Smooth muscle cell (in vitro differentiated cells): ENCODE measurements at regions not wholly inside any gene's neighbourhood (a gene's known extent, or its start where the extent isn't known, plus 50 kb on each side); places are given as distances from the start of the nearest gene placed in this dataset.

Experiments
- DNase-seq: peaks from one replicate; lab custom pipeline; 2025; ENCODE audit not compliant: unreplicated experiment; lab: John Stamatoyannopoulos, UW
- H2AFZ ChIP-seq: fragments of 200-600 bp; sonication (generic); 2 replicates; pipeline ENCODE4 v1.6.0; 2016; ENCODE audit warnings: antibody characterized with exemption, low read depth, mild to moderate bottlenecking
- H3F3A ChIP-seq: fragments of 200-600 bp; sonication (generic); 2 replicates; pipeline ENCODE4 v1.6.0; 2017; ENCODE audit warnings: antibody characterized with exemption, low read depth
- H3K27ac ChIP-seq: fragments of 200-600 bp; sonication (generic); 2 replicates; pipeline ENCODE4 v1.5.1; 2016; ENCODE audit warnings: low read depth, mild to moderate bottlenecking
- H3K27me3 ChIP-seq: fragments of 200-600 bp; sonication (generic); 2 replicates; pipeline ENCODE4 v1.6.1; 2016; ENCODE audit warnings: low read depth, mild to moderate bottlenecking
- H3K36me3 ChIP-seq: fragments of 200-600 bp; sonication (generic); 2 replicates; pipeline ENCODE4 v1.5.1; 2016; ENCODE audit warnings: low read depth
- H3K4me1 ChIP-seq: fragments of 200-600 bp; sonication (generic); 2 replicates; pipeline ENCODE4 v1.5.1; 2016; ENCODE audit warnings: low read depth
- H3K4me2 ChIP-seq: fragments of 200-600 bp; sonication (generic); 2 replicates; pipeline ENCODE4 v1.6.0; 2016; ENCODE audit warnings: mild to moderate bottlenecking
- H3K4me3 ChIP-seq: fragments of 200-600 bp; sonication (generic); 2 replicates; pipeline ENCODE4 v1.5.1; 2016; ENCODE audit warnings: mild to moderate bottlenecking
- H3K79me2 ChIP-seq: fragments of 200-600 bp; sonication (generic); 2 replicates; pipeline ENCODE4 v1.6.0; 2016; ENCODE audit warnings: low read depth, mild to moderate bottlenecking
- H3K9ac ChIP-seq: fragments of 200-600 bp; sonication (generic); 2 replicates; pipeline ENCODE4 v1.6.0; 2016; ENCODE audit warnings: low read depth
- H3K9me3 ChIP-seq: fragments of 200-600 bp; sonication (generic); replicated peaks from 2 replicates; pipeline ENCODE4 v1.5.1; 2016; ENCODE audit warnings: low read depth
- H4K20me1 ChIP-seq: fragments of 200-600 bp; sonication (generic); 2 replicates; pipeline ENCODE4 v1.6.0; 2016; ENCODE audit warnings: low read depth
- WGBS: methylation state at CpG from one replicate; pipeline ENCODE4 v1.1.7; 2016; ENCODE audit warnings: low lambda C conversion rate; 5-methylcytosine and 5-hydroxymethylcytosine counted together
- TF ChIP-seq, protein P1 (sequence below): fragments of 200-600 bp; sonication (generic); IDR thresholded peaks from 2 replicates; pipeline ENCODE4 v1.5.1; 2017; ENCODE audit warnings: borderline replicate concordance, mild to moderate bottlenecking, antibody characterized with exemption; ENCODE audit not compliant: insufficient read depth, poor library complexity, severe bottlenecking

DNA sequence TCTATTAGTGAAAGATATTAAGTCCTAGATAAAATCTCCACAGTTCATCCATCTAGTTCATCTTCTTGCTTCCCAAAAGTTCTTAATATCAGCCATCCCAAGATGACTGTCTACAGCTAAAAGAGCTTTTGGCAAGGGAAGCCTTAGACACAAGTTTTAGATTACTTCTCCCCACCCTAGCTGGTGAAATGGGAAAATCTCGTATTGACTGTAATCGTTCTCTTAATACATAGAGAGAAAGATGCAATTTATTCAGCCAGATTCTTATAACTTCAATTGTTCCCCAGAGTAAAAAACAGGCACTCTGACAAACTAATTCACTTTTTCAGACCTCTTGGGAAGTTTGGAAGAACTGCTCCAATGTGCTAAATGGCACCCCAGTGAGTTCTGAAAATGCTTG lies 1439.6 kb upstream of the C9orf72 start:
- Histone ChIP-seq H3K79me2 (peaks cover 24% of the 10 kb centered on the region), H3K27me3 (no peaks in the 10 kb centered on the region), H4K20me1 (no peaks in the 10 kb centered on the region), H3K27ac (no peak overlapping the region), H2AFZ (no peak overlapping the region), H3K9me3 (no peaks in the 10 kb centered on the region), H3K4me3 (no peak overlapping the region), H3K36me3 (no peaks in the 10 kb centered on the region), H3K4me2 (no peak overlapping the region), H3F3A (no peaks in the 10 kb centered on the region), H3K9ac (no peak overlapping the region), H3K4me1 (no peaks in the 10 kb centered on the region)
- DNase-seq = no peak
- 93% methylated on average over 2 of the region's 2 CpGs for WGBS
- TF ChIP-seq, protein P1, sequence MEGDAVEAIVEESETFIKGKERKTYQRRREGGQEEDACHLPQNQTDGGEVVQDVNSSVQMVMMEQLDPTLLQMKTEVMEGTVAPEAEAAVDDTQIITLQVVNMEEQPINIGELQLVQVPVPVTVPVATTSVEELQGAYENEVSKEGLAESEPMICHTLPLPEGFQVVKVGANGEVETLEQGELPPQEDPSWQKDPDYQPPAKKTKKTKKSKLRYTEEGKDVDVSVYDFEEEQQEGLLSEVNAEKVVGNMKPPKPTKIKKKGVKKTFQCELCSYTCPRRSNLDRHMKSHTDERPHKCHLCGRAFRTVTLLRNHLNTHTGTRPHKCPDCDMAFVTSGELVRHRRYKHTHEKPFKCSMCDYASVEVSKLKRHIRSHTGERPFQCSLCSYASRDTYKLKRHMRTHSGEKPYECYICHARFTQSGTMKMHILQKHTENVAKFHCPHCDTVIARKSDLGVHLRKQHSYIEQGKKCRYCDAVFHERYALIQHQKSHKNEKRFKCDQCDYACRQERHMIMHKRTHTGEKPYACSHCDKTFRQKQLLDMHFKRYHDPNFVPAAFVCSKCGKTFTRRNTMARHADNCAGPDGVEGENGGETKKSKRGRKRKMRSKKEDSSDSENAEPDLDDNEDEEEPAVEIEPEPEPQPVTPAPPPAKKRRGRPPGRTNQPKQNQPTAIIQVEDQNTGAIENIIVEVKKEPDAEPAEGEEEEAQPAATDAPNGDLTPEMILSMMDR = no peak

- TF ChIP-seq, protein P1 = no peak
- no peak overlapping the region for H3K9ac ChIP-seq
- H3K4me1 ChIP-seq = no peaks in the 10 kb centered on the region
- no peaks in the 10 kb centered on the region for H4K20me1 ChIP-seq
- H3K4me3 ChIP-seq = no peak overlapping the region
- H3F3A ChIP-seq = no peaks in the 10 kb centered on the region
- DNase-seq = no peak
- H3K9me3 ChIP-seq = no peaks in the 10 kb centered on the region
- no peaks in the 10 kb centered on the region for H3K27me3 ChIP-seq
- no peaks in the 10 kb centered on the region for H3K36me3 ChIP-seq
- no peak overlapping the region for H3K27ac ChIP-seq
- H3K4me2 ChIP-seq = no peak overlapping the region
- H2AFZ ChIP-seq = no peak overlapping the region
- peaks cover 14% of the 10 kb centered on the region for H3K79me2 ChIP-seq
These were observed 1448.4 kb upstream of the C9orf72 start for GRCh38 chr9:29021632-29022031.

- no peak overlapping the region for H2AFZ ChIP-seq
- DNase-seq = no peak
- H3K27me3 ChIP-seq = no peaks in the 10 kb centered on the region
- H3F3A ChIP-seq = no peaks in the 10 kb centered on the region
- no peaks in the 10 kb centered on the region for H4K20me1 ChIP-seq
- H3K4me1 ChIP-seq = no peaks in the 10 kb centered on the region
- no peaks in the 10 kb centered on the region for H3K9me3 ChIP-seq
- H3K9ac ChIP-seq = no peak overlapping the region
- H3K27ac ChIP-seq = no peak overlapping the region
- H3K4me2 ChIP-seq = no peak overlapping the region
- no peaks in the 10 kb centered on the region for H3K36me3 ChIP-seq
- TF ChIP-seq, protein P1 = no peak
- peaks cover 4% of the 10 kb centered on the region for H3K79me2 ChIP-seq
- H3K4me3 ChIP-seq = no peak overlapping the region
These were observed 1465.1 kb upstream of the C9orf72 start for GRCh38 chr9:29038332-29038731.

GRCh38 chr9:29039258-29039657 lies 1466.0 kb upstream of the C9orf72 start:
- Histone ChIP-seq H3K4me1 (no peaks in the 10 kb centered on the region), H3K9ac (no peak overlapping the region), H3K9me3 (no peaks in the 10 kb centered on the region), H3K36me3 (no peaks in the 10 kb centered on the region), H3K27me3 (no peaks in the 10 kb centered on the region), H2AFZ (no peak overlapping the region), H3K79me2 (peaks cover 10% of the 10 kb centered on the region), H3K27ac (no peak overlapping the region), H3F3A (no peaks in the 10 kb centered on the region), H4K20me1 (no peaks in the 10 kb centered on the region), H3K4me3 (no peak overlapping the region), H3K4me2 (no peak overlapping the region)
- TF ChIP-seq, protein P1 = no peak
- DNase-seq = no peak
- WGBS = 84% methylated on average over 2 of the region's 2 CpGs
